Astrocyte of the cerebellum (primary cell): ENCODE measurements at regions not wholly inside any gene's neighbourhood (a gene's known extent, or its start where the extent isn't known, plus 50 kb on each side); places are given as distances from the start of the nearest gene placed in this dataset.

ENCODE experiments used
- DNase-seq: peaks from one replicate; pipeline ENCODE4 v3.0.0-alpha.2; 2011; ENCODE audit warnings: low read depth
- H3K4me3 ChIP-seq: 2 replicates; pipeline ENCODE4 v1.5.1; 2011; ENCODE audit warnings: mild to moderate bottlenecking, low read depth, low read length, moderate library complexity
- CTCF ChIP-seq: IDR thresholded peaks from 2 replicates; pipeline ENCODE4 v1.5.1; 2012; ENCODE audit warnings: low read length, low read depth, moderate library complexity, mild to moderate bottlenecking; ENCODE audit errors: missing control alignments
- in situ Hi-C: cut with HindIII; loops from 2 replicates; pipeline ENCODE4 v1.10.0; 2017; ENCODE audit warnings: low sequenced_read_pairs

- no peak for DNase-seq
- no peak overlapping the region for H3K4me3 ChIP-seq
- no peak for TF ChIP-seq CTCF
- in situ Hi-C loops = loop anchor here (5.0 kb wide), 1 partner anchor 62 kb away; no protein-coding TSS in a partner anchor
These were observed 381.5 kb downstream of the CDH26 start for GRCh38 chr20:60339738-60340137.

GRCh38 chr20:60340232-60340631 lies 382.0 kb downstream of the CDH26 start:
- no peak overlapping the region for H3K4me3 ChIP-seq
- no peak for TF ChIP-seq CTCF
- no peak for DNase-seq
- in situ Hi-C loops = no loop called here

- in situ Hi-C loops = no loop called here
- DNase-seq = no peak
- no peak for TF ChIP-seq CTCF
- H3K4me3 ChIP-seq = no peak overlapping the region
These were observed 382.8 kb downstream of the CDH26 start for GRCh38 chr20:60341062-60341461.

GRCh38 chr20:60345106-60345505 lies 386.9 kb downstream of the CDH26 start:
- in situ Hi-C loops = no loop called here
- DNase-seq = no peak
- no peak for TF ChIP-seq CTCF
- H3K4me3 ChIP-seq = no peak overlapping the region

GRCh38 chr20:60349418-60349817 lies 391.2 kb downstream of the CDH26 start:
- TF ChIP-seq CTCF = no peak
- in situ Hi-C loops = no loop called here
- DNase-seq = no peak
- H3K4me3 ChIP-seq = no peak overlapping the region

GRCh38 chr20:60352017-60352416 lies 393.8 kb downstream of the CDH26 start:
- DNase-seq = no peak
- no peak overlapping the region for H3K4me3 ChIP-seq
- TF ChIP-seq CTCF = no peak
- in situ Hi-C loops = no loop called here

- no peak overlapping the region for H3K4me3 ChIP-seq
- no peak for DNase-seq
- in situ Hi-C loops = no loop called here
- no peak for TF ChIP-seq CTCF
These were observed 394.4 kb downstream of the CDH26 start for GRCh38 chr20:60352596-60352995.
